ENCODE measurements at regions not wholly inside any gene's neighbourhood (a gene's known extent, or its start where the extent isn't known, plus 50 kb on each side); places are given as distances from the start of the nearest gene placed in this dataset.
"Not testable (repeated sequence)": the region's sequence is repeated elsewhere in the genome, so short reads cannot be mapped to it uniquely, and the experiment has no call there.

GRCh38 chr9:13033959-13034693, 245.4 kb downstream of the MPDZ start:
- H2AFZ ChIP-seq (ENCODE audit: low read length) = peak overlapping the region; percentile 67
- H3K79me2 ChIP-seq (ENCODE audit: low read length) = no peaks in the 10 kb centered on the region
- peak; percentile 24 for DNase-seq

GRCh38 chr9:13034694-13035002, 244.8 kb downstream of the MPDZ start:
- H3K4me3 ChIP-seq (ENCODE audit: low read length) = no peak overlapping the region

More at GRCh38 chr9:13033959-13034693, 245.4 kb downstream of the MPDZ start:
- Histone ChIP-seq H3K9me2 (replicated peaks; ENCODE audit: insufficient read depth, low read length) (no peaks in the 10 kb centered on the region), H3K36me3 (replicated peaks; ENCODE audit: insufficient read depth, low read length) (no peaks in the 10 kb centered on the region), H3K27me3 (replicated peaks; ENCODE audit: insufficient read depth, low read length) (no peaks in the 10 kb centered on the region), H3K4me2 (ENCODE audit: low read depth, low read length) (peak overlapping the region; percentile 45; the same call in 1 of the 2 replicates), H3K4me1 (ENCODE audit: low read length) (no peaks in the 10 kb centered on the region), H3K27ac (ENCODE audit: low read length) (no peak overlapping the region), H3K4me3 (ENCODE audit: low read length) (peak overlapping the region; percentile 29; the same call in 1 of the 2 replicates), H4K20me1 (ENCODE audit: insufficient read depth, low read length) (no peaks in the 10 kb centered on the region), H3K9ac (ENCODE audit: low read length) (no peak overlapping the region), H3F3A (ENCODE audit: insufficient read depth, low read length) (no peaks in the 10 kb centered on the region), H3K9me3 (replicated peaks; ENCODE audit: insufficient read depth, low read length) (no peaks in the 10 kb centered on the region)
- TF ChIP-seq CTCF (IDR thresholded peaks at IDR 0.05; ENCODE audit: low read length) (peak; percentile 53), EZH2phosphoT487 (IDR thresholded peaks at IDR 0.05; ENCODE audit: low read length) (no peak), EZH2 (optimal IDR thresholded peaks at IDR 0.05; ENCODE audit: low read depth, low read length) (no peak)

GRCh38 chr9:13035822-13036221, 243.7 kb downstream of the MPDZ start:
- Histone ChIP-seq H3K4me1 (ENCODE audit: low read length) (no peaks in the 10 kb centered on the region), H3K4me2 (ENCODE audit: low read depth, low read length) (no peak overlapping the region), H3K27ac (ENCODE audit: low read length) (no peak overlapping the region), H3K9me3 (replicated peaks; ENCODE audit: insufficient read depth, low read length) (no peaks in the 10 kb centered on the region), H3F3A (ENCODE audit: insufficient read depth, low read length) (no peaks in the 10 kb centered on the region), H3K9ac (ENCODE audit: low read length) (no peak overlapping the region), H3K79me2 (ENCODE audit: low read length) (no peaks in the 10 kb centered on the region), H3K27me3 (replicated peaks; ENCODE audit: insufficient read depth, low read length) (no peaks in the 10 kb centered on the region), H3K4me3 (ENCODE audit: low read length) (no peak overlapping the region), H3K9me2 (replicated peaks; ENCODE audit: insufficient read depth, low read length) (no peaks in the 10 kb centered on the region), H3K36me3 (replicated peaks; ENCODE audit: insufficient read depth, low read length) (no peaks in the 10 kb centered on the region), H4K20me1 (ENCODE audit: insufficient read depth, low read length) (no peaks in the 10 kb centered on the region), H2AFZ (ENCODE audit: low read length) (no peak overlapping the region)
- DNase-seq = no peak
- TF ChIP-seq EZH2 (optimal IDR thresholded peaks at IDR 0.05; ENCODE audit: low read depth, low read length) (no peak), CTCF (IDR thresholded peaks at IDR 0.05; ENCODE audit: low read length) (no peak)

More at GRCh38 chr9:13034694-13035002, 244.8 kb downstream of the MPDZ start:
- H3K27ac ChIP-seq (ENCODE audit: low read length) = no peak overlapping the region
- no peaks in the 10 kb centered on the region for H4K20me1 ChIP-seq (ENCODE audit: insufficient read depth, low read length)
- no peaks in the 10 kb centered on the region for H3K79me2 ChIP-seq (ENCODE audit: low read length)
- DNase-seq = no peak
- H3K9ac ChIP-seq (ENCODE audit: low read length) = no peak overlapping the region
- no peaks in the 10 kb centered on the region for H3K27me3 ChIP-seq (replicated peaks; ENCODE audit: insufficient read depth, low read length)
- TF ChIP-seq EZH2phosphoT487 (IDR thresholded peaks at IDR 0.05; ENCODE audit: low read length) (no peak), CTCF (IDR thresholded peaks at IDR 0.05; ENCODE audit: low read length) (no peak), EZH2 (optimal IDR thresholded peaks at IDR 0.05; ENCODE audit: low read depth, low read length) (no peak)
- no peaks in the 10 kb centered on the region for H3K36me3 ChIP-seq (replicated peaks; ENCODE audit: insufficient read depth, low read length)
- no peaks in the 10 kb centered on the region for H3K9me3 ChIP-seq (replicated peaks; ENCODE audit: insufficient read depth, low read length)
- H3K9me2 ChIP-seq (replicated peaks; ENCODE audit: insufficient read depth, low read length) = no peaks in the 10 kb centered on the region
- H3K4me1 ChIP-seq (ENCODE audit: low read length) = no peaks in the 10 kb centered on the region
- H3K4me2 ChIP-seq (ENCODE audit: low read depth, low read length) = peak overlapping the region; percentile 45; the same call in 1 of the 2 replicates
- peak overlapping the region; percentile 67; the same call in 1 of the 2 replicates for H2AFZ ChIP-seq (ENCODE audit: low read length)
- no peaks in the 10 kb centered on the region for H3F3A ChIP-seq (ENCODE audit: insufficient read depth, low read length)

- not testable (repeated sequence) for H3K4me1 ChIP-seq (ENCODE audit: low read length); H2AFZ ChIP-seq (ENCODE audit: low read length); H4K20me1 ChIP-seq (ENCODE audit: insufficient read depth, low read length); H3K79me2 ChIP-seq (ENCODE audit: low read length); H3F3A ChIP-seq (ENCODE audit: insufficient read depth, low read length); H3K9me3 ChIP-seq (replicated peaks; ENCODE audit: insufficient read depth, low read length); H3K9me2 ChIP-seq (replicated peaks; ENCODE audit: insufficient read depth, low read length); H3K27me3 ChIP-seq (replicated peaks; ENCODE audit: insufficient read depth, low read length); H3K9ac ChIP-seq (ENCODE audit: low read length); H3K36me3 ChIP-seq (replicated peaks; ENCODE audit: insufficient read depth, low read length); H3K4me3 ChIP-seq (ENCODE audit: low read length); H3K4me2 ChIP-seq (ENCODE audit: low read depth, low read length); H3K27ac ChIP-seq (ENCODE audit: low read length); DNase-seq
Measured at GRCh38 chr9:13037808-13038207, 241.7 kb downstream of the MPDZ start.
